OCI-LY1 (cell line): ENCODE measurements at regions not wholly inside any gene's neighbourhood (a gene's known extent, or its start where the extent isn't known, plus 50 kb on each side); places are given as distances from the start of the nearest gene placed in this dataset.

Source experiments
- H2AFZ ChIP-seq: fragments of 200-600 bp; sonication (generic), shearing (Covaris generic); 2 replicates; pipeline ENCODE4 v1.6.0; 2014; ENCODE audit warnings: antibody characterized with exemption, mild to moderate bottlenecking, low read length
- H3F3A ChIP-seq: fragments of 200-600 bp; sonication (generic), shearing (Covaris generic); 2 replicates; pipeline ENCODE4 v1.6.0; 2014; ENCODE audit warnings: mild to moderate bottlenecking, antibody characterized with exemption, low read length, moderate library complexity; ENCODE audit not compliant: insufficient read depth
- H3K27ac ChIP-seq: fragments of 200-600 bp; sonication (generic); 2 replicates; pipeline ENCODE4 v1.5.1; 2014; ENCODE audit warnings: low read length, mixed run types, mild to moderate bottlenecking, low read depth; ENCODE audit not compliant: poor library complexity, severe bottlenecking
- H3K27me3 ChIP-seq: fragments of 200-600 bp; sonication (generic); 2 replicates; pipeline ENCODE4 v1.6.0; 2014; ENCODE audit warnings: antibody characterized with exemption, mild to moderate bottlenecking, low read length, moderate library complexity; ENCODE audit not compliant: insufficient read depth
- H3K36me3 ChIP-seq: fragments of 200-600 bp; sonication (generic); 2 replicates; pipeline ENCODE4 v1.6.1; 2014; ENCODE audit warnings: mild to moderate bottlenecking, antibody characterized with exemption, low read length, moderate library complexity, mixed read lengths; ENCODE audit not compliant: insufficient read depth
- H3K4me1 ChIP-seq: fragments of 200-600 bp; sonication (generic); 2 replicates; pipeline ENCODE4 v1.5.1; 2014; ENCODE audit warnings: mild to moderate bottlenecking, low read length, moderate library complexity; ENCODE audit not compliant: insufficient read depth, severe bottlenecking
- H3K4me2 ChIP-seq: fragments of 200-600 bp; sonication (generic), shearing (Covaris generic); 2 replicates; pipeline ENCODE4 v1.6.1; 2014; ENCODE audit warnings: low read length
- H3K4me3 ChIP-seq: fragments of 200-600 bp; sonication (generic); 2 replicates; pipeline ENCODE4 v1.5.1; 2014; ENCODE audit warnings: low read length, low read depth, mild to moderate bottlenecking, mixed read lengths; ENCODE audit not compliant: poor library complexity, severe bottlenecking
- H3K79me2 ChIP-seq: fragments of 200-600 bp; shearing (Covaris generic); 2 replicates; pipeline ENCODE4 v1.6.1; 2016; ENCODE audit warnings: mixed run types, low read length, mixed read lengths; ENCODE audit not compliant: insufficient read depth
- H3K9ac ChIP-seq: fragments of 200-600 bp; sonication (generic), shearing (Covaris generic); 2 replicates; pipeline ENCODE4 v1.6.1; 2014; ENCODE audit warnings: mild to moderate bottlenecking, low read length, mixed read lengths
- H3K9me2 ChIP-seq: fragments of 200-600 bp; sonication (generic), shearing (Covaris generic); 2 replicates; pipeline ENCODE4 v1.6.1; 2014; ENCODE audit warnings: low read depth, mild to moderate bottlenecking, low read length, mixed read lengths
- H3K9me3 ChIP-seq: fragments of 200-600 bp; shearing (Covaris generic); 2 replicates; pipeline ENCODE4 v1.6.1; 2014; ENCODE audit warnings: low read length, mixed read lengths
- H4K20me1 ChIP-seq: fragments of 200-600 bp; sonication (generic), shearing (Covaris generic); 2 replicates; pipeline ENCODE4 v1.6.0; 2016; ENCODE audit warnings: mild to moderate bottlenecking, low read length; ENCODE audit not compliant: insufficient read depth
- CTCF ChIP-seq: fragments of 200-600 bp; sonication (generic), shearing (Covaris generic); IDR thresholded peaks from 2 replicates; pipeline ENCODE4 v1.5.1; 2017; ENCODE audit warnings: mild to moderate bottlenecking, antibody characterized with exemption, low read length, moderate library complexity, mixed read lengths
- EZH2 ChIP-seq: fragments of 200-600 bp; sonication (generic), shearing (Covaris generic); IDR thresholded peaks from 2 replicates; pipeline ENCODE4 v1.8.0; 2017; ENCODE audit warnings: borderline replicate concordance, mixed run types, mild to moderate bottlenecking, antibody characterized with exemption, low read length, moderate library complexity, mixed read lengths

GRCh38 chr10:90587561-90587960 lies 270.3 kb downstream of the HTR7 start:
- no peak overlapping the region for H3K27ac ChIP-seq
- H3K36me3 ChIP-seq = no peaks in the 10 kb centered on the region
- TF ChIP-seq CTCF = no peak
- no peak for TF ChIP-seq EZH2

GRCh38 chr10:90588222-90588621 lies 269.6 kb downstream of the HTR7 start:
- TF ChIP-seq EZH2 (no peak), CTCF (no peak)
- H3K4me1 ChIP-seq = no peaks in the 10 kb centered on the region
- H4K20me1 ChIP-seq = no peaks in the 10 kb centered on the region
- no peak overlapping the region for H3K9ac ChIP-seq
- no peak overlapping the region for H3K27ac ChIP-seq
- no peaks in the 10 kb centered on the region for H3K79me2 ChIP-seq
- H3K4me2 ChIP-seq = no peak overlapping the region
- no peak overlapping the region for H3K4me3 ChIP-seq
- no peaks in the 10 kb centered on the region for H3F3A ChIP-seq
- H3K36me3 ChIP-seq = no peaks in the 10 kb centered on the region
- H2AFZ ChIP-seq = no peak overlapping the region
- no peaks in the 10 kb centered on the region for H3K9me3 ChIP-seq
- H3K27me3 ChIP-seq = no peaks in the 10 kb centered on the region
- H3K9me2 ChIP-seq = no peaks in the 10 kb centered on the region

More at GRCh38 chr10:90587561-90587960, 270.3 kb downstream of the HTR7 start:
- Histone ChIP-seq H3K4me3 (no peak overlapping the region), H3F3A (no peaks in the 10 kb centered on the region), H3K4me2 (no peak overlapping the region), H3K79me2 (no peaks in the 10 kb centered on the region), H2AFZ (no peak overlapping the region), H3K4me1 (no peaks in the 10 kb centered on the region), H3K9me3 (no peaks in the 10 kb centered on the region), H3K27me3 (no peaks in the 10 kb centered on the region), H3K9ac (no peak overlapping the region), H4K20me1 (no peaks in the 10 kb centered on the region), H3K9me2 (no peaks in the 10 kb centered on the region)

- no peak overlapping the region for H2AFZ ChIP-seq
- no peaks in the 10 kb centered on the region for H3K9me3 ChIP-seq
- H3K4me3 ChIP-seq = no peak overlapping the region
- H3K79me2 ChIP-seq = no peaks in the 10 kb centered on the region
- H3K9ac ChIP-seq = no peak overlapping the region
- H3K27me3 ChIP-seq = no peaks in the 10 kb centered on the region
- H3F3A ChIP-seq = no peaks in the 10 kb centered on the region
- no peak overlapping the region for H3K4me2 ChIP-seq
- no peaks in the 10 kb centered on the region for H4K20me1 ChIP-seq
- H3K4me1 ChIP-seq = no peaks in the 10 kb centered on the region
- TF ChIP-seq EZH2 = no peak
- no peak for TF ChIP-seq CTCF
- H3K9me2 ChIP-seq = no peaks in the 10 kb centered on the region
- no peak overlapping the region for H3K27ac ChIP-seq
- no peaks in the 10 kb centered on the region for H3K36me3 ChIP-seq
These were observed 268.0 kb downstream of the HTR7 start for GRCh38 chr10:90589825-90590224.
